Keratinocyte (primary cell): ENCODE measurements at regions not wholly inside any gene's neighbourhood (a gene's known extent, or its start where the extent isn't known, plus 50 kb on each side); places are given as distances from the start of the nearest gene placed in this dataset.

Experiments used
- DNase-seq: peaks from one replicate; pipeline ENCODE4 v3.0.0-alpha.2; 2011; ENCODE audit warnings: low read depth, missing footprints, low spot score
- FAIRE-seq: peaks from 2 replicates; lab custom pipeline; 2011; peaks lifted over from hg19 to GRCh38; lab: Jason Lieb, UNC
- H2AFZ ChIP-seq: 2 replicates; pipeline ENCODE4 v1.6.0; 2012; ENCODE audit warnings: low read length, control low read depth, inconsistent platforms; ENCODE audit not compliant: control insufficient read depth
- H3K27ac ChIP-seq: 2 replicates; pipeline ENCODE4 v1.5.1; 2011; ENCODE audit warnings: low read length; ENCODE audit not compliant: control insufficient read depth, insufficient read depth
- H3K27me3 ChIP-seq: 3 replicates; pipeline ENCODE4 v1.6.0; 2011; ENCODE audit warnings: low read length; ENCODE audit not compliant: control insufficient read depth, insufficient read depth; ENCODE audit errors: extremely low read depth
- H3K36me3 ChIP-seq, 2 experiments: 2 replicates in 1 of 2; 3 replicates in 1 of 2; pipeline ENCODE4 v1.5.1; 2011; ENCODE audit warnings: low read length in 2 of 2, mild to moderate bottlenecking in 1 of 2; ENCODE audit not compliant: control insufficient read depth in 2 of 2, insufficient read depth in 2 of 2; ENCODE audit errors: extremely low read depth in 1 of 2
- H3K4me1 ChIP-seq: 3 replicates; pipeline ENCODE4 v1.5.1; 2011; ENCODE audit warnings: low read length; ENCODE audit not compliant: control insufficient read depth, insufficient read depth; ENCODE audit errors: extremely low read depth
- H3K4me2 ChIP-seq: 3 replicates; pipeline ENCODE4 v1.6.0; 2011; ENCODE audit warnings: low read depth, low read length; ENCODE audit not compliant: control insufficient read depth, insufficient read depth; ENCODE audit errors: extremely low read depth
- H3K4me3 ChIP-seq, 3 experiments: fragments of 200-600 bp in 1 of 3; sonication (generic) in 1 of 3; 2 replicates in 2 of 3; 3 replicates in 1 of 3; pipeline ENCODE4 v1.5.1; 2011 to 2016; ENCODE audit warnings: low read length in 3 of 3, mild to moderate bottlenecking in 3 of 3, control low read depth in 2 of 3, inconsistent platforms in 1 of 3, low read depth in 1 of 3, mixed read lengths in 1 of 3, mixed run types in 1 of 3, moderate library complexity in 1 of 3; ENCODE audit not compliant: control insufficient read depth in 2 of 3, insufficient read depth in 2 of 3; ENCODE audit errors: extremely low read depth in 1 of 3
- H3K79me2 ChIP-seq: 2 replicates; pipeline ENCODE4 v1.6.0; 2012; ENCODE audit warnings: low read length; ENCODE audit not compliant: control insufficient read depth, insufficient read depth
- H3K9ac ChIP-seq: 3 replicates; pipeline ENCODE4 v1.6.0; 2011; ENCODE audit warnings: low read length; ENCODE audit not compliant: control insufficient read depth, insufficient read depth; ENCODE audit errors: extremely low read depth
- H3K9me1 ChIP-seq: 3 replicates; pipeline ENCODE4 v1.6.0; 2011; ENCODE audit warnings: low read length; ENCODE audit not compliant: control insufficient read depth, insufficient read depth; ENCODE audit errors: extremely low read depth
- H3K9me3 ChIP-seq: 2 replicates; pipeline ENCODE4 v1.5.1; 2012; ENCODE audit warnings: low read depth, low read length; ENCODE audit not compliant: control insufficient read depth
- H4K20me1 ChIP-seq: 3 replicates; pipeline ENCODE4 v1.6.0; 2011; ENCODE audit warnings: low read length; ENCODE audit not compliant: control insufficient read depth, insufficient read depth; ENCODE audit errors: extremely low read depth
- EZH2 ChIP-seq: IDR thresholded peaks from one replicate; pipeline ENCODE4 v1.6.1; 2012; ENCODE audit warnings: inconsistent platforms, mild to moderate bottlenecking, low read length, moderate library complexity
- dilution Hi-C: fragments of 300-500 bp; cut with MboI; formaldehyde crosslinking; loops from one replicate; pipeline ENCODE4 v1.7.0; 2020; ENCODE audit warnings: low sequenced_read_pairs; ENCODE audit not compliant: extremely low pct_ligation_motif_present
- TF ChIP-seq, protein P1 (sequence below), 3 experiments: IDR thresholded peaks in 1 of 3; conservative IDR thresholded peaks in 1 of 3; optimal IDR thresholded peaks in 1 of 3; 2 replicates in 2 of 3; 3 replicates in 1 of 3; pipeline versions ENCODE3 to v1.5.1; 2011; ENCODE audit warnings: low read length in 3 of 3, mild to moderate bottlenecking in 3 of 3, moderate library complexity in 2 of 3, control low read depth in 1 of 3, inconsistent platforms in 1 of 3; ENCODE audit not compliant: insufficient read depth in 2 of 3; ENCODE audit errors: extremely low read depth in 1 of 3

DNA sequence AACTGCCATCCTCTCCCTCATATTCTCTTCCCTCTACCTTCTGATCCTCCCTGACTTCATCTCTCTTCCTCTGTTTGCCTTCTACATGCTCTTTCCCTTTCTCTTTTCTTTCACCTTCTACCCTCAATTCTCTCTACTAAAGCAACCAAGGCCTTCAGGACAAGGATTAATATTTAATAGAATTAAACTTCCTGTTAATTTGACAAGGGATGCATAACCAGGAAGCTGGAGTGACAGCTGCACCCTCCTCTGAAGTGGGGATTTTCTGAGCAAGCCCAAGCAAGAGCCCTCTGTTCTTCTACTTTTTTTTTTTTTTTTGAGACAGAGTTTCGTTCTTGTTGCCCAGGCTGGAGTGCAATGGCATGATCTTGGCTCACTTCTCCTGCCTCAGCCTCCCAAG lies 63.4 kb upstream of the MED4 start:
- Histone ChIP-seq H3K4me2 (peak overlapping the region; percentile 78), H3K9me1 (no peaks in the 10 kb centered on the region), H3K4me3 (no peak overlapping the region), H3K79me2 (no peaks in the 10 kb centered on the region), H2AFZ (peak overlapping the region; percentile 82), H3K27me3 (no peaks in the 10 kb centered on the region), H3K36me3 (no peaks in the 10 kb centered on the region), H3K9ac (peak overlapping the region; percentile 67), H3K27ac (peak overlapping the region; percentile 96), H3K9me3 (no peaks in the 10 kb centered on the region), H3K4me1 (peaks cover 65% of the 10 kb centered on the region), H4K20me1 (no peaks in the 10 kb centered on the region)
- DNase-seq, result no peak
- no peak for FAIRE-seq
- TF ChIP-seq, protein P1, sequence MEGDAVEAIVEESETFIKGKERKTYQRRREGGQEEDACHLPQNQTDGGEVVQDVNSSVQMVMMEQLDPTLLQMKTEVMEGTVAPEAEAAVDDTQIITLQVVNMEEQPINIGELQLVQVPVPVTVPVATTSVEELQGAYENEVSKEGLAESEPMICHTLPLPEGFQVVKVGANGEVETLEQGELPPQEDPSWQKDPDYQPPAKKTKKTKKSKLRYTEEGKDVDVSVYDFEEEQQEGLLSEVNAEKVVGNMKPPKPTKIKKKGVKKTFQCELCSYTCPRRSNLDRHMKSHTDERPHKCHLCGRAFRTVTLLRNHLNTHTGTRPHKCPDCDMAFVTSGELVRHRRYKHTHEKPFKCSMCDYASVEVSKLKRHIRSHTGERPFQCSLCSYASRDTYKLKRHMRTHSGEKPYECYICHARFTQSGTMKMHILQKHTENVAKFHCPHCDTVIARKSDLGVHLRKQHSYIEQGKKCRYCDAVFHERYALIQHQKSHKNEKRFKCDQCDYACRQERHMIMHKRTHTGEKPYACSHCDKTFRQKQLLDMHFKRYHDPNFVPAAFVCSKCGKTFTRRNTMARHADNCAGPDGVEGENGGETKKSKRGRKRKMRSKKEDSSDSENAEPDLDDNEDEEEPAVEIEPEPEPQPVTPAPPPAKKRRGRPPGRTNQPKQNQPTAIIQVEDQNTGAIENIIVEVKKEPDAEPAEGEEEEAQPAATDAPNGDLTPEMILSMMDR (optimal IDR thresholded peaks at IDR 0.05 in 1 of 3, IDR thresholded peaks at IDR 0.05 in 1 of 3, conservative IDR thresholded peaks at IDR 0.05 in 1 of 3; ENCODE audit: extremely low read depth in 1 of 3, insufficient read depth in 2 of 3, low read length in 3 of 3), result no peak
- TF ChIP-seq EZH2, result no peak
- dilution Hi-C loops, result no loop called here

DNA sequence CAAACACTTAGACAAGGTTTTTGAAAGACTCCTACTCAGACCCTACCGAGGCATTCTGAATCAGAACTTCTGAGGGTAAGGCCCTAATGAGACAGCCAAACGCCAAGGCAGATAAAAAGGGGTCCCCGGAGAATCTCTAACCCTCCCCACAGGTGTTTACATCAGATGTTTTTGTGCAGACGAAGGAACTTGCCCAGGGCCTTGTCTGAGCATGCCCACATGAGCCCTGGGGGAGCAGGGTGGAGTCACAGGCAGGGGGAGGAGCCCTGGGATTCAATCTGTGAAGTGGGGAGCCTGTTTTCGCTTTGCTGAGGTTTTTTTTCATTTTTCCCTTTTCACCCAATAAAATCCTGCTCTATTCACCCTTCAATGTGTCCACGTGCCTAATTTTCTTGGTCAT lies 61.6 kb upstream of the MED4 start:
- Histone ChIP-seq H3K27me3 (no peaks in the 10 kb centered on the region), H3K9me1 (no peaks in the 10 kb centered on the region), H3K9me3 (no peaks in the 10 kb centered on the region), H3K4me3 (peak overlapping the region in 1 of 3 experiments; percentile 18), H4K20me1 (no peaks in the 10 kb centered on the region), H2AFZ (peak overlapping the region; percentile 21), H3K79me2 (no peaks in the 10 kb centered on the region), H3K4me2 (peak overlapping the region; percentile 72), H3K27ac (peak overlapping the region; percentile 95), H3K4me1 (peaks cover 66% of the 10 kb centered on the region), H3K36me3 (no peaks in the 10 kb centered on the region), H3K9ac (peak overlapping the region; percentile 67)
- dilution Hi-C loops, result no loop called here
- TF ChIP-seq, protein P1 (optimal IDR thresholded peaks at IDR 0.05 in 1 of 3, IDR thresholded peaks at IDR 0.05 in 1 of 3, conservative IDR thresholded peaks at IDR 0.05 in 1 of 3; ENCODE audit: extremely low read depth in 1 of 3, insufficient read depth in 2 of 3, low read length in 3 of 3), result no peak
- TF ChIP-seq EZH2, result no peak
- FAIRE-seq (peak; percentile 69), DNase-seq (no peak)
